ENCODE measurements at regions not wholly inside any gene's neighbourhood (a gene's known extent, or its start where the extent isn't known, plus 50 kb on each side); places are given as distances from the start of the nearest gene placed in this dataset.

GRCh38 chr2:160876765-160877164 lies 283.5 kb upstream of the TANK start:
- H3K4me1 ChIP-seq, result no peaks in the 10 kb centered on the region
- no peaks in the 10 kb centered on the region for H3K36me3 ChIP-seq
- no peaks in the 10 kb centered on the region for H3K9me3 ChIP-seq
- intact Hi-C loops (cut with DNase I), result no loop called here
- H3K27ac ChIP-seq, result no peak overlapping the region
- ATAC-seq, result no peak
- no peak for DNase-seq
- no peak for TF ChIP-seq CTCF (IDR thresholded peaks at IDR 0.05)
- no peak overlapping the region for H3K4me3 ChIP-seq
- H3K27me3 ChIP-seq, result no peaks in the 10 kb centered on the region

GRCh38 chr2:160878618-160879017 lies 281.6 kb upstream of the TANK start:
- Histone ChIP-seq H3K27me3 (no peaks in the 10 kb centered on the region), H3K36me3 (no peaks in the 10 kb centered on the region), H3K27ac (no peak overlapping the region), H3K4me1 (no peaks in the 10 kb centered on the region), H3K9me3 (no peaks in the 10 kb centered on the region), H3K4me3 (no peak overlapping the region)
- TF ChIP-seq CTCF (IDR thresholded peaks at IDR 0.05), result no peak
- no peak for DNase-seq
- intact Hi-C loops (cut with DNase I), result no loop called here
- ATAC-seq, result no peak

- no peaks in the 10 kb centered on the region for H3K9me3 ChIP-seq
- no peaks in the 10 kb centered on the region for H3K27me3 ChIP-seq
- intact Hi-C loops (cut with DNase I), result no loop called here
- TF ChIP-seq CTCF (IDR thresholded peaks at IDR 0.05), result no peak
- ATAC-seq (no peak), DNase-seq (no peak)
- no peaks in the 10 kb centered on the region for H3K4me1 ChIP-seq
- no peak overlapping the region for H3K27ac ChIP-seq
- no peaks in the 10 kb centered on the region for H3K36me3 ChIP-seq
- H3K4me3 ChIP-seq, result no peak overlapping the region
These were observed 277.3 kb upstream of the TANK start for GRCh38 chr2:160882906-160883305.

GRCh38 chr2:160884056-160884455 lies 276.2 kb upstream of the TANK start:
- Histone ChIP-seq H3K9me3 (no peaks in the 10 kb centered on the region), H3K27ac (no peak overlapping the region), H3K4me1 (no peaks in the 10 kb centered on the region), H3K4me3 (no peak overlapping the region), H3K36me3 (no peaks in the 10 kb centered on the region), H3K27me3 (no peaks in the 10 kb centered on the region)
- no peak for DNase-seq
- TF ChIP-seq CTCF (IDR thresholded peaks at IDR 0.05), result no peak
- intact Hi-C loops (cut with DNase I), result no loop called here
- no peak for ATAC-seq

- Histone ChIP-seq H3K27me3 (no peaks in the 10 kb centered on the region), H3K36me3 (no peaks in the 10 kb centered on the region), H3K4me1 (peaks cover 0 to 4% of the 10 kb centered on the region in 2 donors), H3K27ac (no peak overlapping the region), H3K4me3 (no peak overlapping the region), H3K9me3 (no peaks in the 10 kb centered on the region)
- TF ChIP-seq CTCF (IDR thresholded peaks at IDR 0.05), result no peak
- DNase-seq (no peak), ATAC-seq (peak; percentile 83)
- intact Hi-C loops (cut with DNase I), result no loop called here
These were observed 270.6 kb upstream of the TANK start for GRCh38 chr2:160889439-160890170.
